MM.1S (cell line): ENCODE measurements at regions not wholly inside any gene's neighbourhood (a gene's known extent, or its start where the extent isn't known, plus 50 kb on each side); places are given as distances from the start of the nearest gene placed in this dataset.

Experiments
- DNase-seq: peaks from one replicate; pipeline ENCODE4 v3.0.0-alpha.2; 2015
- H2AFZ ChIP-seq: fragments of 300-600 bp; sonication (generic); 2 replicates; pipeline ENCODE4 v1.6.0; 2016; ENCODE audit warnings: antibody characterized with exemption, low read length
- H3F3A ChIP-seq: fragments of 300-600 bp; sonication (generic); 2 replicates; pipeline ENCODE4 v1.6.1; 2016; ENCODE audit warnings: mild to moderate bottlenecking, antibody characterized with exemption, low read length, moderate library complexity, mixed read lengths; ENCODE audit not compliant: insufficient read depth
- H3K27ac ChIP-seq: fragments of 300-600 bp; sonication (generic); 2 replicates; pipeline ENCODE4 v1.5.1; 2016; ENCODE audit warnings: mild to moderate bottlenecking, low read length
- H3K27me3 ChIP-seq: fragments of 300-600 bp; sonication (generic); replicated peaks from 2 replicates; pipeline ENCODE4 v1.6.0; 2016; ENCODE audit warnings: low read length; ENCODE audit not compliant: insufficient read depth
- H3K36me3 ChIP-seq: fragments of 300-600 bp; sonication (generic); replicated peaks from 2 replicates; pipeline ENCODE4 v1.6.1; 2016; ENCODE audit warnings: mild to moderate bottlenecking, low read length, mixed read lengths; ENCODE audit not compliant: insufficient read depth
- H3K4me1 ChIP-seq: fragments of 300-600 bp; sonication (generic); 2 replicates; pipeline ENCODE4 v1.6.1; 2016; ENCODE audit warnings: low read length, mixed read lengths
- H3K4me2 ChIP-seq: fragments of 300-600 bp; sonication (generic); 2 replicates; pipeline ENCODE4 v1.6.0; 2016; ENCODE audit warnings: low read depth, low read length
- H3K4me3 ChIP-seq: fragments of 300-600 bp; sonication (generic); 2 replicates; pipeline ENCODE4 v1.5.1; 2016; ENCODE audit warnings: low read length, mixed read lengths
- H3K79me2 ChIP-seq: fragments of 300-600 bp; sonication (generic); 2 replicates; pipeline ENCODE4 v1.6.1; 2016; ENCODE audit warnings: mixed run types, low read length, mixed read lengths
- H3K9ac ChIP-seq: fragments of 300-600 bp; sonication (generic); 2 replicates; pipeline ENCODE4 v1.6.1; 2016; ENCODE audit warnings: low read length, mixed read lengths
- H3K9me2 ChIP-seq: fragments of 300-600 bp; sonication (generic); replicated peaks from 2 replicates; pipeline ENCODE4 v1.6.1; 2016; ENCODE audit warnings: mild to moderate bottlenecking, low read length, mixed read lengths; ENCODE audit not compliant: insufficient read depth
- H3K9me3 ChIP-seq: fragments of 300-600 bp; sonication (generic); replicated peaks from 2 replicates; pipeline ENCODE4 v1.6.1; 2016; ENCODE audit warnings: mild to moderate bottlenecking, low read length, mixed read lengths; ENCODE audit not compliant: insufficient read depth
- H4K20me1 ChIP-seq: fragments of 300-600 bp; sonication (generic); 2 replicates; pipeline ENCODE4 v1.6.1; 2016; ENCODE audit warnings: mild to moderate bottlenecking, low read length, moderate library complexity, mixed read lengths; ENCODE audit not compliant: insufficient read depth
- CTCF ChIP-seq: fragments of 300-600 bp; sonication (generic); IDR thresholded peaks from 2 replicates; pipeline ENCODE4 v1.5.1; 2016; ENCODE audit warnings: antibody characterized with exemption, low read length, mixed read lengths
- EZH2 ChIP-seq: fragments of 300-600 bp; sonication (generic); optimal IDR thresholded peaks from 2 replicates; pipeline ENCODE3; 2017; ENCODE audit warnings: low read depth, mild to moderate bottlenecking, antibody characterized with exemption, low read length, mixed read lengths
- EZH2phosphoT487 ChIP-seq: fragments of 300-600 bp; sonication (generic); IDR thresholded peaks from 2 replicates; pipeline ENCODE4 v1.6.1; 2018; ENCODE audit warnings: antibody characterized with exemption, low read length

GRCh38 chr3:188037965-188038581, 115.9 kb upstream of the LPP start:
- no peak overlapping the region for H3K4me3 ChIP-seq
- no peaks in the 10 kb centered on the region for H4K20me1 ChIP-seq
- H3K9me2 ChIP-seq = no peaks in the 10 kb centered on the region
- no peaks in the 10 kb centered on the region for H3F3A ChIP-seq
- no peak overlapping the region for H3K27ac ChIP-seq
- H3K79me2 ChIP-seq = no peaks in the 10 kb centered on the region
- no peaks in the 10 kb centered on the region for H3K4me1 ChIP-seq
- no peaks in the 10 kb centered on the region for H3K36me3 ChIP-seq
- H2AFZ ChIP-seq = no peak overlapping the region
- DNase-seq = no peak
- no peaks in the 10 kb centered on the region for H3K27me3 ChIP-seq
- H3K9me3 ChIP-seq = no peaks in the 10 kb centered on the region
- no peak for TF ChIP-seq CTCF
- no peak for TF ChIP-seq EZH2phosphoT487
- no peak for TF ChIP-seq EZH2
- H3K4me2 ChIP-seq = no peak overlapping the region
- no peak overlapping the region for H3K9ac ChIP-seq

GRCh38 chr3:188041193-188041592, 112.8 kb upstream of the LPP start:
- no peaks in the 10 kb centered on the region for H3K79me2 ChIP-seq
- no peak overlapping the region for H3K9ac ChIP-seq
- H3K4me3 ChIP-seq = no peak overlapping the region
- no peaks in the 10 kb centered on the region for H3K4me1 ChIP-seq
- no peaks in the 10 kb centered on the region for H3K36me3 ChIP-seq
- H3K27ac ChIP-seq = no peak overlapping the region
- no peak for DNase-seq
- no peak for TF ChIP-seq EZH2phosphoT487
- no peak for TF ChIP-seq CTCF
- TF ChIP-seq EZH2 = no peak
- no peak overlapping the region for H3K4me2 ChIP-seq
- no peaks in the 10 kb centered on the region for H3K9me2 ChIP-seq
- no peaks in the 10 kb centered on the region for H3F3A ChIP-seq
- no peaks in the 10 kb centered on the region for H3K27me3 ChIP-seq
- H2AFZ ChIP-seq = no peak overlapping the region
- H3K9me3 ChIP-seq = no peaks in the 10 kb centered on the region
- no peaks in the 10 kb centered on the region for H4K20me1 ChIP-seq

DNA sequence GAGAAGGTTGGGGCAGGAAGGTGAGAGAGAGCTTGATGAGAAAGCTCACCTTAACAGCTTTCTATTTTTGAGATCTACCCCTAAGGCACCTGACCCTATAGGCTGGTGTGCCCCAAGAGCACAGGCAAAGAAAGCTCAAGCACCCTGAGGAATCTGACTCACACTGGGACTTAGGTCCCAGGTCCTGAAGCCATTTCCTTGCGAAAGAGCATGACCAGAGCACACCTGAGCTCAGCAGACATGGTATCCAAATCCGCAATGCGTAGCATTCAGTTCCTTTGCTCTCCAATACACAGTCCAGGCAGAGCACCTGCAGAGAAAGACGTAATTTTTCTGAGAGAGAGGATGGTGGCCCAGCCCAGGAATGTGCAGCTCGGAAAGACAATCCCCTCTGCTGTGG, 112.1 kb upstream of the LPP start:
- Histone ChIP-seq H4K20me1 (no peaks in the 10 kb centered on the region), H3K4me1 (no peaks in the 10 kb centered on the region), H3F3A (no peaks in the 10 kb centered on the region), H3K4me3 (no peak overlapping the region), H2AFZ (no peak overlapping the region), H3K27me3 (no peaks in the 10 kb centered on the region), H3K36me3 (no peaks in the 10 kb centered on the region), H3K9me2 (no peaks in the 10 kb centered on the region), H3K27ac (no peak overlapping the region), H3K4me2 (no peak overlapping the region), H3K9me3 (no peaks in the 10 kb centered on the region), H3K79me2 (no peaks in the 10 kb centered on the region), H3K9ac (no peak overlapping the region)
- DNase-seq = no peak
- TF ChIP-seq EZH2phosphoT487 = no peak
- no peak for TF ChIP-seq CTCF
- TF ChIP-seq EZH2 = no peak
